ENCODE measurements at regions not wholly inside any gene's neighbourhood (a gene's known extent, or its start where the extent isn't known, plus 50 kb on each side); places are given as distances from the start of the nearest gene placed in this dataset.

DNA sequence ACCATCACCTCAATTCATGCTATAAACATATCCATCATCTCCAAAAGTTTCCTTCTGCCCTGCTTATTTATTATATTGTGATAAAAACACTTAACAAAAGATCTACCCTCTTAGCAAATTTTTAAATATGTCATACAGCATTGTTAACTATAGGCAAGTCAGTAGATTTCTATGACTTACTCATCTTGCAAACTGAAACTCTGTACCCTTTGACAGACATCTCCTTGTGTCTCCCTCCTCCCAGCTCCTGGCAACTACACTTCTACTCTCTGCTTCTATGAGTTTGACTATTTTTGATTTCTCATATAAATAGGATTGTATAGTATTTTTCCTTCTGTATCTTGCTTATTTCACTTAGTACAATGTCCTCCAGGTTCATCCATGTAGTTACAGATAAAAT, 174.8 kb downstream of the TNFSF18 start:
- no peak overlapping the region for H3K27ac ChIP-seq (replicated peaks)
- TF ChIP-seq, protein P1, sequence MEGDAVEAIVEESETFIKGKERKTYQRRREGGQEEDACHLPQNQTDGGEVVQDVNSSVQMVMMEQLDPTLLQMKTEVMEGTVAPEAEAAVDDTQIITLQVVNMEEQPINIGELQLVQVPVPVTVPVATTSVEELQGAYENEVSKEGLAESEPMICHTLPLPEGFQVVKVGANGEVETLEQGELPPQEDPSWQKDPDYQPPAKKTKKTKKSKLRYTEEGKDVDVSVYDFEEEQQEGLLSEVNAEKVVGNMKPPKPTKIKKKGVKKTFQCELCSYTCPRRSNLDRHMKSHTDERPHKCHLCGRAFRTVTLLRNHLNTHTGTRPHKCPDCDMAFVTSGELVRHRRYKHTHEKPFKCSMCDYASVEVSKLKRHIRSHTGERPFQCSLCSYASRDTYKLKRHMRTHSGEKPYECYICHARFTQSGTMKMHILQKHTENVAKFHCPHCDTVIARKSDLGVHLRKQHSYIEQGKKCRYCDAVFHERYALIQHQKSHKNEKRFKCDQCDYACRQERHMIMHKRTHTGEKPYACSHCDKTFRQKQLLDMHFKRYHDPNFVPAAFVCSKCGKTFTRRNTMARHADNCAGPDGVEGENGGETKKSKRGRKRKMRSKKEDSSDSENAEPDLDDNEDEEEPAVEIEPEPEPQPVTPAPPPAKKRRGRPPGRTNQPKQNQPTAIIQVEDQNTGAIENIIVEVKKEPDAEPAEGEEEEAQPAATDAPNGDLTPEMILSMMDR (IDR thresholded peaks at IDR 0.05; ENCODE audit: insufficient read depth, low read length) = no peak
- TF ChIP-seq, protein P2, sequence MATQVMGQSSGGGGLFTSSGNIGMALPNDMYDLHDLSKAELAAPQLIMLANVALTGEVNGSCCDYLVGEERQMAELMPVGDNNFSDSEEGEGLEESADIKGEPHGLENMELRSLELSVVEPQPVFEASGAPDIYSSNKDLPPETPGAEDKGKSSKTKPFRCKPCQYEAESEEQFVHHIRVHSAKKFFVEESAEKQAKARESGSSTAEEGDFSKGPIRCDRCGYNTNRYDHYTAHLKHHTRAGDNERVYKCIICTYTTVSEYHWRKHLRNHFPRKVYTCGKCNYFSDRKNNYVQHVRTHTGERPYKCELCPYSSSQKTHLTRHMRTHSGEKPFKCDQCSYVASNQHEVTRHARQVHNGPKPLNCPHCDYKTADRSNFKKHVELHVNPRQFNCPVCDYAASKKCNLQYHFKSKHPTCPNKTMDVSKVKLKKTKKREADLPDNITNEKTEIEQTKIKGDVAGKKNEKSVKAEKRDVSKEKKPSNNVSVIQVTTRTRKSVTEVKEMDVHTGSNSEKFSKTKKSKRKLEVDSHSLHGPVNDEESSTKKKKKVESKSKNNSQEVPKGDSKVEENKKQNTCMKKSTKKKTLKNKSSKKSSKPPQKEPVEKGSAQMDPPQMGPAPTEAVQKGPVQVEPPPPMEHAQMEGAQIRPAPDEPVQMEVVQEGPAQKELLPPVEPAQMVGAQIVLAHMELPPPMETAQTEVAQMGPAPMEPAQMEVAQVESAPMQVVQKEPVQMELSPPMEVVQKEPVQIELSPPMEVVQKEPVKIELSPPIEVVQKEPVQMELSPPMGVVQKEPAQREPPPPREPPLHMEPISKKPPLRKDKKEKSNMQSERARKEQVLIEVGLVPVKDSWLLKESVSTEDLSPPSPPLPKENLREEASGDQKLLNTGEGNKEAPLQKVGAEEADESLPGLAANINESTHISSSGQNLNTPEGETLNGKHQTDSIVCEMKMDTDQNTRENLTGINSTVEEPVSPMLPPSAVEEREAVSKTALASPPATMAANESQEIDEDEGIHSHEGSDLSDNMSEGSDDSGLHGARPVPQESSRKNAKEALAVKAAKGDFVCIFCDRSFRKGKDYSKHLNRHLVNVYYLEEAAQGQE (IDR thresholded peaks at IDR 0.05; ENCODE audit: insufficient replicate concordance, low read depth) = no peak
- no peak for TF ChIP-seq SPI1 (IDR thresholded peaks at IDR 0.05; ENCODE audit: borderline replicate concordance, low read depth)
- no peak for TF ChIP-seq POLR2AphosphoS5 (IDR thresholded peaks at IDR 0.05; ENCODE audit: low read depth)
- no peak for TF ChIP-seq GABPA (IDR thresholded peaks at IDR 0.05; ENCODE audit: low read depth)
- H3K4me3 ChIP-seq (replicated peaks; ENCODE audit: insufficient read depth, low read length) = no peak overlapping the region
- no peaks in the 10 kb centered on the region for H3K27me3 ChIP-seq (ENCODE audit: insufficient read depth, poor library complexity, severe bottlenecking)
- DNase-seq (ENCODE audit: low read depth in 1 of 2, low spot score in 1 of 2) = no peak

DNA sequence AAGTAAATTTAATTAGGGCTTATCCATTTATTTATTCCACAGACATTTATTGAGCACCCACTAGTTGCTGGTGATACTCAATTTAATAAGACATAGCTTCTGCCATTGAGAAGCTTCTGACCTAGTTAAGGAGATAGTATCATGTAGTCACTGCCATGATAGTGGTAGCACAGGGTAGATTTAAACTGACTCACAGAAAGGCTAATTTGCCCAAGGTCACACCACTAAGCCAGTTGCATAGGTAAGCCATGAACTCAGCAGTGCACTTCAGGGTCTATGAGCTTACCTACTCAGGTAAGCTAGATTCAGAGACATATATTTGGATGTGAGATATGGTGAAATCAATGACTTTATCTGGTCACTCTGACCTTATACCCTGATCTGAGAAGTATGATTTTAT, 168.4 kb downstream of the TNFSF18 start:
- H3K4me3 ChIP-seq (replicated peaks; ENCODE audit: insufficient read depth, low read length) = no peak overlapping the region
- TF ChIP-seq, protein P1 (IDR thresholded peaks at IDR 0.05; ENCODE audit: insufficient read depth, low read length) = no peak
- TF ChIP-seq SPI1 (IDR thresholded peaks at IDR 0.05; ENCODE audit: borderline replicate concordance, low read depth) = no peak
- TF ChIP-seq, protein P2 (IDR thresholded peaks at IDR 0.05; ENCODE audit: insufficient replicate concordance, low read depth) = no peak
- no peak for TF ChIP-seq GABPA (IDR thresholded peaks at IDR 0.05; ENCODE audit: low read depth)
- TF ChIP-seq POLR2AphosphoS5 (IDR thresholded peaks at IDR 0.05; ENCODE audit: low read depth) = no peak

DNA sequence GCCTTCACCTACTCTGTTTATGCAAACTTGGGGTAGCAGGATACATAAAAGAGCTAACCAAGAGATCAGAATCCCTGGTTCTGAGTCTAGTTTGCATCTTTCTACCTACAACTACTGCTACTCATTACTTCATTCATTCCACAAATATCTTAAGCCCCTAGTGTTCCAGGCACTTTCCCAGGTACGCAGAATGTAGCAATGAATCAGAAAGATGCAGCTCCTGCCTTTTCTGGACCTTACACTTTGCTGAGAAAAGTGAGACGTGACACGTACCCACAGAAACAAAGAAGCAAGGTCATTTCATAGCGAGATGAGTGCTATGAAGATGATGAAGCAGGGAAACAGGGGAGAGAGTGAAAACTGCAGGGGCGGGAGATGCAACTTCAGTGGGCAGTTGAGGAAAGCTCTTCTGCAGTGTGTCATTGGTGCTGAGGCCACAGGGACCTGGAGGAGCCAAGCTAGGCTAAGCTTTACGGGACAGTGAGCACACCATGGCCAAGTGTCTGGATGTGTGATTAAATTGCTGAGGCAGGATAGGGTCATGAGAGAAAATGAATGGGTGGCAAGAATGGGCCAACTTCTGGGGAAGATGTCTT, 167.9 kb downstream of the TNFSF18 start:
- Histone ChIP-seq H3K4me3 (replicated peaks; ENCODE audit: insufficient read depth, low read length) (no peak overlapping the region), H3K27me3 (ENCODE audit: insufficient read depth, poor library complexity, severe bottlenecking) (no peaks in the 10 kb centered on the region), H3K27ac (replicated peaks) (no peak overlapping the region)
- no peak for TF ChIP-seq POLR2AphosphoS5 (IDR thresholded peaks at IDR 0.05; ENCODE audit: low read depth)
- no peak for TF ChIP-seq SPI1 (IDR thresholded peaks at IDR 0.05; ENCODE audit: borderline replicate concordance, low read depth)
- TF ChIP-seq, protein P2 (IDR thresholded peaks at IDR 0.05; ENCODE audit: insufficient replicate concordance, low read depth) = no peak
- DNase-seq (ENCODE audit: low read depth in 1 of 2, low spot score in 1 of 2) = no peak

More for the DNA sequence above, 168.4 kb downstream of the TNFSF18 start:
- Histone ChIP-seq H3K27me3 (ENCODE audit: insufficient read depth, poor library complexity, severe bottlenecking) (no peaks in the 10 kb centered on the region), H3K27ac (replicated peaks) (no peak overlapping the region)
- DNase-seq (ENCODE audit: low read depth in 1 of 2, low spot score in 1 of 2) = no peak
